Ureter (tissue), 1 donor: ENCODE measurements at regions not wholly inside any gene's neighbourhood (a gene's known extent, or its start where the extent isn't known, plus 50 kb on each side); places are given as distances from the start of the nearest gene placed in this dataset.
"Not testable (repeated sequence)": the region's sequence is repeated elsewhere in the genome, so short reads cannot be mapped to it uniquely, and the experiment has no call there.

ENCODE experiments used
- DNase-seq: peaks from one replicate; pipeline ENCODE4 v3.0.0-alpha.2; 2020; ENCODE audit warnings: low spot score
- donor health status: DM: yes; HTN: yes; CAD: no.

DNA sequence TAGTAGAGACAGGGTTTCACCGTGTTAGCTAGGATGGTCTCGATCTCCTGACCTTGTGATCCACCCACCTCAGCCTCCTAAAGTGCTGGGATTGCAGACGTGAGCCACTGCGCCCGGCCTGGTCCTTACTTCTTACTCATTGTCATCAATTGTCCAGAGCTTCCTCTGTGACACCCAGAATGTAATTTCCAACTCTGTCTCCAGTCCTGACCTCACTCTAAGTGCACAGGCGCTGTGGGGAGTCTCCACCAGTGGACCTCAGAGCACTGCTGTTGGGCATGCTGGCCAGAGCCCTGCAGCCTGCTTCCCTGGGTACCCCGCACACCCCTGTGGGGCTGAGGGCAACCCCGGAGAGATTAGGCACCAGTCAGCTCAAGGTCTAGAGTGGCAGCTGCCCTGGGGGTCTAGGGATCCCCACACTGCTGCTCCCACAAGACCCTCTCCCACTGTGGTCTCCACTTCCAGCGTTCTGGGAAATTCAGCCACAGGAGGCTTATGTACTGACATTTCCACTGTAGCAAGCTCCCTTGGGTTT lies 1140.3 kb downstream of the TBC1D22A start:
- DNase-seq, result no peak

DNA sequence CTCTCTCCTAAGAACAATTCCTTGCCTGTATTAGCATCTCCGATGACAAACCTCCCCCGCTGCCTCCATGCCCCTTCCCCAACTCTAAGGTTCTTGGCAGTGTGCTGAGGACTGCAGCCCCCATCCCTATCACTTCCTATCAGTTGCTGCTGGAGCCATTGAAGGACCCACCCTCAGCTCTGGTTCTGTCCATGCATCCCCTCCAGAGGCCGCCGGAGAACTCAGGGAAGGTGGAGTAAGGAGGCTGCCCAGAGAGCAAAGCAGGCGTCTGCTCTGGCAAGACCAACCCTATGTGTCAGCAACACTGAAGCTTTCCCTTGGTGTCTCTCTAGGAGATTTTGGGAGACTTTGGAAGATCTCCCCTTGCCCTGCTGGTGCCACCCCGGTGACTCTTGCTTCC lies 1139.5 kb downstream of the TBC1D22A start:
- no peak for DNase-seq

DNA sequence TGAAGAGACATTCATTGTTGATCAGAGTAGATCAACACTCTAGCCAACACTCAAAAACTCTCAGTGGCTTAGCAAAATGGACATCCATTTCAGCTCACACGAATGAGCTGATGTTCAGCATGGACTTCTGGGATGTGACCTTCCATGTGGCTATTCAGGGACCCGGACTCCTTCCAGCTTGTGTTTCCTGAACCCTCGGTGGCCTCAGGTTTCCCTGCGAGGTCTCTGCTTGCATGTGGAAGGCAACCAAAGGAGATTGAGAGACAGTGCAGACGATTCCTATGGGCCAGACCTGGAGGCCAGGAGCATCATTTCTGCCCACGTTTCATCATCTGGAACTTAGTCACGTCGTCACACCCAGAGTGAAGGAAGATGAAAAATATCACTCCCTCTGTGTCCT lies 1137.4 kb downstream of the TBC1D22A start:
- DNase-seq, result no peak

DNA sequence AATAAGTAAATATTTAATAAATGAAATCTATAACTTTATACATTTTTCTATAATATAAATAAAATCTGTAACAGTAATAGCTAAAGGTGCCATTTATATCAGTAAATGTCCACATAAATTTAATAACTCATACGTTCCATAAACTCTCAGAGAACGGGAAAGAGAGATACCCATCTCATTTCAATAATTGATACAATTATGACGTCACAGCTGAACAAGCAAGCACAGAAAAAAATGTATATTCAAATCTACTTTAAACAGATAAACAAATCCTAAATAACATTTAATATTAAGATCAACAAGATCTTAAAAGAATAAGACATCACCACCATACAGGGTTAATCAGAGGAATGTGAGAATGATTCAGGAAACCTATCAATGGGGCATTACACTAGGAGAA lies 1136.5 kb downstream of the TBC1D22A start:
- DNase-seq, result no peak

DNA sequence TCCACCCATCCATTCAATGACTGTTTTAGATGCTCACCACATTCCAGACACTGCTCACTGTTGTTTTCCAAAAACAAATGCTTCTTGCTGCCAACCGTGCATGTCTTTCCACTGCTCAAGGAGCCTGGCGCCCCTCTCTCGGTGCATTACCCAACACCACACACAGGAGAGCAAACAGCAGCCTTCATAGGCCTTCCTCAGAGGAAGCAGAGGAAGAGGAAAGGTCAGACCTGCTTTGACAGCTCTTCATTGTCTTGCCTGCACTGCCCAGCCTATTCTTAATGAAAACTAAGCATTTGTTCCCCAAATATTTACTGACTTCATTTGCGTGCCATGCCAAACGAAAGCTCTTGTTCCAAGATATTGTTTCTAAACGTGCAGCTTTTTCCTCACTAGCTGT lies 1129.2 kb downstream of the TBC1D22A start:
- DNase-seq, result no peak

DNA sequence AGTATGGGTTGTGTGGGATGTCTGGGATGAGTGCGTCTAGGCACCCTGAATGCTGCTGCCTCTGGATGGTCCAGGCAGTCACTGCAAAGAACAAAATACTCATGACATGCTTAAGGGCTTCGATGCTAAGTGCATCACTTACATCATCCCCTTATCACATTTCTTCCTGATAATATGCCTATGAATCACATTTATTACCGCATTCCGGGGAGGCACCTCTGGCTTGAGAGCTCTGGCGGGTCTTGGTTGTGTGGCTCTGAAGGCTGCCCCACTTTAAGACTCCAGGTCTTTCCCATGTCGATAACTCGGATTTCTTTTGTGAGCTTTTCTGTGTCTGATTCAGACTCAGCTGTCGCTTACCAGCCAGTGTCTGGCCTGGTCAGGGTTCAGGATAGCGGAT lies 1126.4 kb downstream of the TBC1D22A start:
- DNase-seq, result no peak

DNA sequence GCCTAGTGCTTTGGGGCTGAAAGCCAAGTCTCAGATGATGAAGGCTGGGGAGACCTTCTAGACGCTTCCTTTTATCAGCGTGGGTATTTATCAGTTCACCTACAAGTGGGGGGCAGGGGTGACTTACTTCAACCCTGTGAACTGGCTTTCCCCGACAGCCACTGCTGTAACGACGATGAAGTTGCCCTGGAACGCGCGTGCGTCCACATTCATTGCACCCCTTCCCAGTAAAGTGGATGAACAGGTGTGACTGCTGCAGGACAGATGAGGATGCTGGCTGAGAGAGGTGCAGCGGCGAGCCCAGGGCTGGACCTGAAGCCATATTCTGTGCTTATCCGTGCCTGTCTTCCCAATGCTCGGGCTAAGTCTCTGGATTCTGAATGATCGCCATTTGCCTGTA lies 1122.3 kb downstream of the TBC1D22A start:
- no peak for DNase-seq

DNA sequence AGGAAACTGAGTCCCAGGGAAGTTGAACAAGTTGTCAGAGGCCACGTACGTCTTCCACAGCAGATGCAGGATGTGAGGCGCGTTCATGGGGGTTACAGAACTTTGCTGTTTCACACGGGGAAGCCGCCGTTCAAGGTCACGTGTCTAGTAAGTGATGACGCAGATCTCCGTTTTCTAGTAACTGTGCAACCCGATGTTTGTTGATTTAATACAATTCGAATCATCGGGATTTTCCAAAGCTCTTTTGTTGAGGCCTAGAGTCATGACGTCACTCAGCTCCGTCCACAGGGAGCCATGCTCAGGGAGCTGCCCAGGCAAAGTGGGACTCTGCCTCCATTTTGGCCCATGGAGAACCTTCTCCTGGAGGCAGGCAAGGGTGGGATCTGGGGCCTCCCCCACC lies 1121.8 kb downstream of the TBC1D22A start:
- DNase-seq, result no peak

DNA sequence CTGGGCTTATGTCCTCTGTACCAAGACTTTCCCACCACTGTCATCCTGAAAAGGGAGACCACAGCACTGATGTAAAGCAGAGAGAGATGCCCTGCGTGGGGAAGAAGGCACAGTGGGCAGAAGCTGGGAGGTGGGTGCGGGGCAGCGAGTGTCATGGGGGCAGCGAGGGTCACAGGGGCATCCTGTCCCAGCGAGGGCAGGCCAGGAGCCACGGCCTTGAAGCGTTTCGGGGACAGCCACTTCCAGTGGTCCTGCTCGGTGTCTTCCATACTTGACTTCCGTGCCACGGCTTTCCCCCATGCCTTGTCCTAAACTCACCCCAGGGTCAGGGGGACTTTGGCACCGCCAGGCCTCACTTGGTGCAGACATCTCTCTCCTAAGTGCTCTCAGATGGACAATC lies 1121.3 kb downstream of the TBC1D22A start:
- no peak for DNase-seq

DNA sequence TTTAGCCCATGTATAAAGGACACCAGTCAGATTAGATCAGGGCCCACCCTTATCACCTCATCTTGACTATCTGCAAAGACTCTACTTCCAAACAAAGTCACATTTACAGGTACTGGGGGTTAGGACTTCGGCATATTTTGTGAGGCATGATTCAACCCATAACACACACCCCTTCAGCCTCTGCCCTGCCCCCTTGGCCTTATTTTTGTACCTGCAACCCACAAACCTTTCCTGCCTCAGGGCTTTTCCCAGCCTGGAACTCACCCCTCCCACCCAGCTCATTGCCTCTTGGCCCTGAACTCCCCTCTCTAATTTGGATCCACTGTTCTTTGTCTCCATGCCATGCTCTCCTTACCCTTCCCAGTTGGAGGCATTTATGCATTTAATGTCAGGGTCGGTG lies 1116.9 kb downstream of the TBC1D22A start:
- no peak for DNase-seq

DNA sequence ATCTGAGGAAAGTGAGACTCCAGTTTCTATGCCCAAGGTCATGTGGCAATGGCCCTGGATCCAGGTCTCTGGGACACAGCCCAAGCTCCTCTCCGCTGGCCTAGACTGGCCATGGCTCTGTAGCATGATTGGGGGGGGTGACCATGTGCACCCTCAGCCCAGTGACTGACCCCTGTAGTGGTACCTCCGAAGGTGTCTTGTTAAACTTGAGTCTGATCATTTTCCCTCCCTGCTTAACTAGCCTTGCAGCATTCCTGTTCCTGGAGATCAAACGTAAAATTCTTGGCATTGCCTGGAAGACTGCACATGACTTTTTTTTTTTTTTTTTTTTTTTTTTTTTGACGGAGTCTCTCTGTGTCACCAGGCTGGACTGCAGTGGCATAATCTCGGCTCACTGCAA lies 1116.0 kb downstream of the TBC1D22A start:
- DNase-seq, result no peak

DNA sequence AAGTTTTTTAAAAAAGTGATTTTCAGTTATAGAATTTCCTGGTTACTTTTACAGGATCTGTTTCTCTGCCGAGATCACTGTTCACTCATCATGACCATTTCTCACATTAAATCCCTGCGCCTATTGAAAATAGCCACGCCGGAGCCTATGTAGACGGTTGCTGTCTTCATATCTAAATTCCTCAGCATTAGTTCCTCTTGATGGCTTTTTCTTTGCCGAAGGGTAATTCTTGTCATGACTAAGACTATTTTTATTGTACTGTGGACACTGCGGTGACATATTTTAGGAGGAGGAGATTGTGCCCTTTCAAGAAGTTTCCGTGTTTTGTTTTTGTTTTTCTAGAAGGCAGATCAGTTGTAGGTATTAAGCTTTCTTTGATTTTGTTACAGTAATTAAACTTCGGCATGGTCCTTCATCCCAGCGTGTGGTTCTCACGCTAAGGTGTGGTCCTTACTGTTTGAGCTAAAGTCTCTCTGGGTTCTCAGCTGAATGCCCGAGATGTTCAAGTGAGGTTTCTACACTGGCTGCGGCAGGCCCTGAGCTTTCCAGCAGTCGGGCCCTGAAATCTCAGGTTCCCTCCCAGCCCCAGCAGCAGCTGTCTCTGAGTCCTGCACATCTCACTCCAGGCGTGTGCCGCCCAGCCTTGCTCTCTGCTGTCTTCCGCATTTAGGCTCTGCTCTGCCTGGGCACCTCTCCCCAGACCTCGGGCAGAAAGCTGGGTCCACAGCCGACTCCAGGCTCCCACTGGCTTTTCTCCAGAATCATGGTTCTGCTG lies 1110.5 kb downstream of the TBC1D22A start:
- no peak for DNase-seq

DNA sequence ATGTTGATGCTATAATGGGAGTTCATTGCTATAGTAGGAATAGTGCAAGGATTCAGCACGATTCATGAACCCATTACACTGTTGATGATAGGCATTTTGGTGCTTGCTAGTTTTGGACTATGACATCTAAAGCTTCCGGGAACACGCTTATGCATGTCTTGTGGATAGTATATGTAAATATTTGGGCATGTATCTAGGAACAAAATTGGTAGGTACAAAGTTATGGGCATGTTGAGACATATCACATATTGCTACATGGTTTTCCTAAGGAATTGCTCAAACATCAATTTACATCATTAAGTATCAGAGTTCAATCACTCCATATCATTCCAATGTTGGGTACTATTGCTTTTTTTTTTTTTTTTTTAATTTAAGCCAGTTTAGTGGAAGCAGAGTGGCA lies 1103.2 kb downstream of the TBC1D22A start:
- no peak for DNase-seq

DNA sequence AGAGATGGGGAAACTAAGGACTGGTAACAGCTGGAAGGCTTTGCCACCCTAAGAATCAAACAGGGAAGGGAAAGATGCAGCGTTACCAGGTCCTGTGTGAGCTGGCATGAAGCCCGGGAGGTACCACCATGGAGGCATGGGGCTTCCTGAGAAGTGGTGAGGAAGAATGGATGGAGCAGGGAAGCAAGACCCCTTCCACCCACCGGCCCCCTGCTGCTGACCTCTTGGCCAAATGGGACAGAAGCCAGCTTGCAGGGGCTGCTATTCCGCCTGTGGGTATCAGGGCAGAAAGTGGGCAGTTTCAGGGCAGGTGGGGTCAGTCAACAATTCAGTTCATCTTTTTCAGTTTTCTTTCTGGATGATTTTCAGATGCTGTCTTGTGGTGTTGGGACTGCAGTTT lies 1099.9 kb downstream of the TBC1D22A start:
- DNase-seq, result no peak

DNA sequence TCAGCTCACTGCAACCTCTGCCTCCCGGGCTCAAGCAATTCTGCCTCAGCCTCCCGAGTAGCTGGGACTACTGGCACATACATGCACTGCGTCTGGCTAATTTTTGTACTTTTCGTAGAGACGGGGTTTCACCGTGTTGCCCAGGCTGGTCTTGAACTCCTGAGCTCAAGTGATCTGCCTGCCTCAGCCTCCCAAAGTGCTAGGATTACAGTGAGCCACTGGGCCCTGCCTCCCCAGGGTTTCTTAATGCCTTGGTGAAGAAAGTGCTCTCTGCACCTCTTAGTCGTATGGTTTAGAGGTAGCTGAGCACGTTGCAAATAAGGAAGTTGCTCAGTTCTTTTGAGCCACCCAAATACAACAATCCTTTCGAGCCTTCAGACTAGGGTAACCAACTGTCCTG lies 1098.5 kb downstream of the TBC1D22A start:
- not testable (repeated sequence) for DNase-seq

DNA sequence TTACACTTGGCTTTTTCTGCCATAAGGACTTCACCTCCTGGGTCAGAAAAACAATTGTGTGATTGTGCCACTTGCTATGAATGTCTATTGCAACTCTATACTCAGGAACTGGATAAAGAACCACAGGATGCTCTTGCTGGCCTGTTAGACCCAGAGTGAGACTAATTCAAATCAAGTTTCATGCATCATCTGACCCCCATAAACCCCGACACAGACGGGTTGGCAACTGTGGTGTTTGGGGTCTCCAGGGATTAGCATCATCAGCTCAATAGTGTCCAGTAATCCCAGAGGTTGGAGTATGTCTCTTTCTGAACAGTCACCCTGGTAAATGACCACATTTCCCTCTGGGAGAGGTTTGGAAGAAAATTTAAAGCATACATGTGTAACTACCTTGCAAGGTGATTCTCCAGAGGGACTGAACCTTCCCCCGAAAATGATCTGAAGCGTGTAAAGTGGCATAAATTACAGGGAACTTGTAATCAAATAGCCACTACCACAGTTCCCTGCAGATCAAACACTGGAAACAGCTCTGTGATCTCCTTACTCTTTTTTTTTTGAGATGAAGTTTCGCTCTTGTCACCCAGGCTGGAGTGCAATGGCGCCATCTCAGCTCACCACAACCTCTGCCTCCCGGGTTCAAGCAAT lies 1097.6 kb downstream of the TBC1D22A start:
- DNase-seq, result no peak

DNA sequence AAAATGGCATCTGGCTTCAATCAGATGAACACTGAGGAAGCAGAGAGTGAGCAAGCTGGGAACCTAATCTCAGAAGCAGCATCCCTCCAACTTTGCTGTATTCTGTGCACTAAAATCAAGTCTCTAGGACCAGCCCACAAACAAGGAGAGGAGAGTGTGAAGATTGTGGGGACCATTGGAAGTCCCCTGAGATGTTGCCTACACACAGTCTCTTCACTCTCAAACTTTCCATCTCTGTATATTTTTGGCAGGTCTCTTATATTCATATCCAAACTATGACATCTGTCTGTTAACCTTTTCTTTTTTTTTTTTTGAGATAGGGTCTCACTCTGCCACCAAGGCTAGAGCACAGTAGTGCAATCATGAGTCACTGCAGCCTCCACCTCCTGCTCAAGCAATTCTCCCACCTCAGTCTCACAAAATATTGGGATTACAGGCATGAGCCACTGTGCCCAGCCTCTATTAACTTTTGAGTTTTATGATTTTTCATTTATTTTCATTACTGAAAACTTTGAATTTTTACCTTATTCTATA lies 1096.4 kb downstream of the TBC1D22A start:
- DNase-seq, result no peak

DNA sequence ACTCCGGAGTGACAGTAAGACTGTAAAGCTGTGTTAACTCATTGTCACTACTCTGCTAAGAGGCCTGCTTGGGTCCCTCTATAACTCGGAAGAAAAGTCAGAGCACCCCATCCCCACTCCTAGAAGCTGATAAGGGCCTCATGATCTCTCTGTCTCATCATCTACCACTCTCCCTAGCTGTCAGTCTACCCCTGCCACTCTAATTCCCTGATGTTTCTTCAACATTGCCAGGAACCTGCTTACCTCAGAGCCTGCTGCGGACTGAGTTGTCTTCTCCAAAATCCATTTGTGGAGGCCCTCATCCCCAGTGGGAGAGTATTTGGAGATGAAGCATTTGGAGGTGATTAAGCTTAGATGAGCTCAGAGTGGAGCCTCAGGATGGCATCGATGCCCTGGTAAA lies 1092.2 kb downstream of the TBC1D22A start:
- no peak for DNase-seq

DNA sequence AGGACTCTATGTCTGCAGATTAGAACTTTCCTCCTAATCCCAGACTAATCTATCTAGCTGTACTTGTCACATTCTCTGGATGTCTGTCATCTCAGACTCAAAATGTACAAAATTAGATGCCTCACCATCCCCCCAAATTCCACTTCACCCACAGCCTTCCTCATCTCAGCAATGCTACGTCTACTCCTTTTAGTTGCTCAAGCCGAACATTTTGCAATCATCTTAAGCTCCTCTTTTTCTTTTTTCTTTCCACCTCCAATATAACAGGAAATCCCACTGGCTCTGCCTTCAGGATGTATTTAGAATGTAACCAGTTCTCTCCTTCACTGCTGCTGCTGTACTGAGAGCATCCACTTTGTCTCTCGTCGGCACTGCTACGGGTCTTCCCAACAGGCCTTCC lies 1091.8 kb downstream of the TBC1D22A start:
- DNase-seq, result no peak

DNA sequence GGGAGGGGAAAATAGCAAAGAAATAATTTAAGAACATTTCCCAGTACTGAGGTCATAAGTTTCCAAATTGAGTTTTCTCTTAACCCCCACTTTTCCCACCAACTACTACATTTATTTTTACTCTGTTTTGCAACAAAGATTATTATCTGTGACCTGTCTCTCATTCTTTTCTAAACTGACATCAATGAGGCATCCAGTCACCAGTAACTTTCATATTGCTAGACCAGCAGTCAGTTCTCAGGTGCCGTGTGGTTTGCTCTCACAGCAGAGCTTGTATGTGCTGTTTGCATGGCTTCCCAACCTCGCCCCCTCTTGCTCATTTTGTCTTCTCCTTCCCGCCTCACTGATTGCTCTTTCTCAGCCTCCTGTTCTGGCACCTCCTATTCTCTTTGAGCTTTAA lies 1091.3 kb downstream of the TBC1D22A start:
- no peak for DNase-seq

DNA sequence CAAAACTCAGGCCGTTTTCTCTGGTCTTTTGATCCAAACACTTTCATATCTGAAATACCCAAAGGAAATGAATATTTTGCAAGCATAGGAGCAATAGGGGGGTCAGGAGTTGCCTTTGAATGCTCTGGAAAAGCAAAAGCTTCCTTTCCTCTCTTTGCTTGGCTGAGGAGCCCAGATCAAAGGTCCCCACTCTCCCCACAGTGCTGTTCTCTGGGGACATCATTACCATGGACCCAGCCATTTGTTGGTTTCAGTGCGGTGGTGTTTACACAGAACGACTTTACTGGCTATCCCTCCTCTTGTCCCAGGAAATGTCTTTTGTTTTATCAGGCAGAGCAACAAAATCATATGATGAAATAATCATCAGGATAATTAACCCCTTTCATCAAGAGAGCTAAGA lies 1089.1 kb downstream of the TBC1D22A start:
- DNase-seq, result no peak

DNA sequence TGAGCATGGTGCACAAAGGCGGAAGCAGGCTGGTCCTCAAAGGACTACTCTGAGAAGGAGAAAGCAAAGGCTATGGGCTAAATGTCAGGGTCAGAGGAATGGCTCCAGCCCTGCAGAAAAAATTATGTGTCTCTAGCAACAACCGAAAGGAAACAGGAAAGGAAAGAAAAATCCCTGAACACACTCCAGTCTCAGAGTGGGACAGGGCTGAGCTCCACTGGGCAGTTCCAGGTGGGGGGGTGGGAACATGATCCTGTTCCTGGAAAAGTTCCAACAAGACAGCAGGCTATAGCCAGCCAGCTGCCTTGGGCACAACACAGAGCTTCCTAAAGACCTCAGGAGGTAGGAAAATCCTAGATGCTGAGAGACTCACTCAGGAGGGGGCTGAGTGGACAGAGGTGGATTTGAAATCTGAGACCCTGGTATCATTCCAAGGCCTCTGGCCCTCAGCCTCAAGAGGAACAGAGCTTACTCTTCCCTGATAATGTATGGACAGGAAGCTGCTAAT lies 1088.2 kb downstream of the TBC1D22A start:
- DNase-seq, result no peak

DNA sequence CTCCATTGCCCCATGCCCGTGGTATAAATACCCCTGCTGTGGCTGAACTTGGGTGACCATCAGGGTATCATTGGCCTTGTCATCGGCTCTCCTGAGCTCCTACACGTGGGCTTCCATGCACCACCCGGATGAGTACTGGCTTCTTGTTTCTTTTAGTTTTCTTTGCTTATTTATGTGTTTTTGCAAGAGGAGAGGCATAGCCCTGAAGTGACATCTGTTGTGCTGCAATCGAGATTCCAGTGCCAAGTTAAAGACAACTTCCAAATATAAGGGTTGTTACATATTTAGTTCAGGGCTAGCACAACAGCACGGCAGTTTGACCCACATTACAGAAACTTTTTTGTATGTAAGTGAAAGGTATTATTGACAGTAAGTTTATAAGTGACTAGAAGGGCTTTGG lies 1087.1 kb downstream of the TBC1D22A start:
- no peak for DNase-seq
